Dedifferentiated amniotic fluid mesenchymal stem cell (primary cell): ENCODE measurements at regions not wholly inside any gene's neighbourhood (a gene's known extent, or its start where the extent isn't known, plus 50 kb on each side); places are given as distances from the start of the nearest gene placed in this dataset.
"Not testable (repeated sequence)": the region's sequence is repeated elsewhere in the genome, so short reads cannot be mapped to it uniquely, and the experiment has no call there.

Source experiments
- DNase-seq: peaks from one replicate; pipeline ENCODE4 v3.0.0-alpha.2; 2016; ENCODE audit errors: extremely low spot score

- DNase-seq, result no peak
These were observed 242.9 kb upstream of the C2CD4B start for GRCh38 chr15:62407962-62408361.

- no peak for DNase-seq
These were observed 244.4 kb upstream of the C2CD4B start for GRCh38 chr15:62409466-62409865.

GRCh38 chr15:62412686-62413085, 247.6 kb upstream of the C2CD4B start:
- no peak for DNase-seq

GRCh38 chr15:62413153-62413552, 248.1 kb upstream of the C2CD4B start:
- no peak for DNase-seq

- DNase-seq, result no peak
These were observed 248.7 kb upstream of the C2CD4B start for GRCh38 chr15:62413786-62414185.

DNA sequence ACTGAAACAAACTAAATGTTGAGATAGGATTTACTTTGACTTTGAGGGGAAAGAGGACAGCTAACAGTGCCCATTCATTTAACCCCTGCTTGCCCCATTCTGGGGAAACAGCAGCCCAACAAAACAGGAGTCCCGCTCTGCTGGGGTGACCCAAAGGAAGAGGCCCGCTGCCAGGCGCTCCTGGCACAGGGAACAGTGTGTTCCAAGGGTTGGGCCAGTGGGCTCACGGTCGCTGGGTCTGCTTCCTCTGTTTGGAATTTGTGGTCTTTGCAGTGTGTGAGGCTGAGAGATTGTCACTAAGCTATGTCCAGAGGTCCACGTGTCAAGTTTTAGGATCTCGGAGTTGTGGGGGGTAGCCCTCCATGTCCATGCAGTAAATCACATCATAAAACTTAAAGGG, 250.4 kb upstream of the C2CD4B start:
- no peak for DNase-seq

DNA sequence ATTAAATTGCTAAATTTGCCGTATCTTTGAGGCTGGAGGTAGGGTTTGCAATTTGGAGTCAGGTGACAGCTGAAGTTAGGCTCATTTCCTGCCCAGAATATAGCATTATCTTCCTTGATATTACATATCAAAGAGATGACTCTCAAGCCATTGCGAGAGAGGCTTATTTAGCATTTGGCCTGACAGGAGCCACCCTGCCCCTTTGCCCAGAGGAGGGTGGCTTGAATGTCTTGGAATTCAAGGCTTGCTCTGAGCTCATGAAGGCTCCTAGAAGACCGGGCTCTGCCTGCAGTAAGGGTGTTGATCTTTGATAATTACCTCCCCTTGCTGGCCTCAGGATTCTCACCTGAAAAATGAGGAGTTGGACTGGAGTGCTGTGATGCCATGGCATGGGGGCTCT, 251.4 kb upstream of the C2CD4B start:
- no peak for DNase-seq

- no peak for DNase-seq
These were observed 252.4 kb upstream of the C2CD4B start for GRCh38 chr15:62417439-62417838.

DNA sequence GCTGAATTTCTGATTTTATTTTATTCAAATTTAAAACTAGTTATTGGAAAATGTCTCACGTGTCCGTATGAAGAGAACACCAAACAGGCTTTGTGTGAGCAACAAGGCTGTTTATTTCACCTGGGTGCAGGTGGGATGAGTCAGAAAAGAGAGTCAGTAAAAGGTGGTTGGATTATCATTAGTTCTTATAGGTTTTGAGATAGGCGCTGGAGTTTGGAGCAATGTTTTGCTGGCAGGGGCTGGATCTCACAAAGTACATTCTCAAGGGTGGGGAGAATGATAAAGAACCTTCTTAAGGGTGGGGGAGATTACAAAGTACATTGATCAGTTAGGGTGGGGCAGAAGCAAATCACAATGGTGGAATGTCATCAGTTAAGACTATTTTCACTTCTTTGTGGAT, 253.4 kb upstream of the C2CD4B start:
- not testable (repeated sequence) for DNase-seq

GRCh38 chr15:62419192-62419591, 254.1 kb upstream of the C2CD4B start:
- DNase-seq, result no peak

- not testable (repeated sequence) for DNase-seq
These were observed 255.3 kb upstream of the C2CD4B start for GRCh38 chr15:62420371-62420770.

DNA sequence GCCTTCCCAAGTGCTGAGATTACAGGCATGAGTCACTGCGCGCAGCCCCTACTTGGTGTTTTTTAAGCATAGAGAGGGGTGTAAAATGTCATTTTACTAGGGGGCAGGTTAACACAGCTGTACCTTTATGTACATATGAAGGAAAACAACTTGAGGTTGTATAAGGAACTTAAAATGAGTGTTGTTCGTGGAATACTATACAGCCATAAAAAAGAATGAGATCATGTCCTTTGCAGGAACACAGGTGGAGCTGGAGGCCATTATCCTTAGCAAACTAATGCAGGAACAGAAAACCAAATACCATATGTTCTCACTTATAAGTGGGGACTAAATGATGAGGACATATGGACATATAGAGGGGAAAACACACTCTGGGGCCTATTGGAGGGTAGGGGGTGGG, 256.2 kb upstream of the C2CD4B start:
- no peak for DNase-seq

DNA sequence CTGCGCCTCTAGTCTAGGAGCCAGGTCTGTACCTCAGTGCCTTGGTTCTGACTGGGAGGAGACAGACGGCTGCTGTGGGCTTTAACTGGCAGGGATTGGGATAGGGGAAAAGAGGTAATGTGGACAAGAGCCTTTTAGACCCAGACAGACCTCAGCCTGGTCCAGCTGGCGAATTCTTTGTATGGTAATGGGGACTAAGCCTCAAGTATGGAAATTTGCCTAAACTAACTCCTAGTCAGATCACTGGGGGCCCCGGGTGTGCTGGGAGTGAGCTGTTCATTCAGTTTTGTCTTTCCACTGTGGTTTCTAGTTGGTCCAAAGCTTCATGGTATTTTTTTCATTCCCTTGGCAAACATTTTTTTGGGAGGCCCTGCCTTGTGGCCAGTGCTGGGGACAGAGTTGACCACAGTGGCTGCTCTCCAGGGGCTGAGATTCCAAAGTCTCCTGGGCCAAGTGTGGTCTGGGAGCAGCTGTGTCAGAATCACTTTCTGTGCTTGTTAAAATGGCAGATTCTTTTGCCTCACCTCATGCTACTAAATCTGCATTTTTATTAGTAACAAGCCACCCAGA, 261.4 kb upstream of the C2CD4B start:
- no peak for DNase-seq

DNA sequence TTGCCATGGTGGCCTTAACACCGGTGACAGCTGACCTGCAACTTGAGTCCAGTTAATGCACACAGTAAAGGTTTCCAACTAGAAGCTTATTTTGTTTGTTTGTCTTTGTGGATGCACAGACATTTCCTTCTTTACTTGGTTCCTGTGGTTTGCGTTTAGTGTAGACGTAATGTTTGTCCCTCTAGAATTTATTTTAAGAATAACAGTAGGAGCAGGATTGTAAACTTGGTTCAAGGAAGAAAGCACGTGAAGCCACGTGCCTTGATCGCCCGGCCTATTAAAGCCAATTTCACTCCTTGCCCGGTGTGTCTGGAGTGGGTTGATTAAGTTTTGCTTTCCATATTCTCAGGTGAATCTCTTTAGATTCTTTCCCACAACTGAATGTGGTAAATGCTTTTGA, 263.2 kb upstream of the C2CD4B start:
- no peak for DNase-seq

GRCh38 chr15:62428851-62429598, 263.9 kb upstream of the C2CD4B start:
- no peak for DNase-seq

GRCh38 chr15:62430056-62430455, 265.0 kb upstream of the C2CD4B start:
- DNase-seq, result no peak

- no peak for DNase-seq
These were observed 265.5 kb upstream of the C2CD4B start for GRCh38 chr15:62430552-62430951.

DNA sequence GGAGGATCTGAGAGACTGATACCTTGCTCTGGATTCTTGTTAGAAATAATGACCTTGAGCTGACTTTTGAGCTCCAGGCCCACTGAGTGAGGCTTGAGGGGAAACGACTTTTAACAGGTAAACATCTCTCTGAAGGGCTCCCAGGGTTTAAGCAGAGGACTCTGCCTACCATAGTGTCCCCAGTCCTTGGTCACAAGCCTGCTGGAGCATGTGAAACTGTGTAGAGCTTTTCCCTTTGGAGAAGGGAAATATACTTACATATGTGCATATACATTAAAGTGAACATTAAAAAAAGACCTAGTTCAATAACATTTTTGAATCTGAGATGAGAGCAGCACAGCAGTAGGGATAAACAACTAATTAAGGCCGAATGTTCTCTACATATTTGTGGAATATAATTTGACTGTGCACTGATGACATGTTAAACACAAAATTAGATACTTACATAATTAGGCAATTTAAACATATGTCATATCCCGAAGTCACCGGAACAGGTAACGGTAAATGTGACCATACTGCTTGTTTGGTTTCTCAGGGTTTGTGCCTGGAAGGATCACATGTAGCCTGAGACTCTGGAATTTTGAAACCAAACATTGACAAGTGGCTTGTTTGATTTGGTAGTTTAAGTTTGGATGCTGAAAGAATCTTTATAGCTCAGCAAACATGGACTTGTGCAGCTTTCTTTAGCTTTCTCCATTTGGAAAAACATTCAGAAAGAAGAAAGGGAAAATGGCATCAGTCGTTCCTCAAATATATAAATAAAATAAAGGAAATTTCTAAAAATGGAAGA, 266.1 kb upstream of the C2CD4B start:
- DNase-seq, result no peak

- DNase-seq, result no peak
These were observed 266.7 kb upstream of the C2CD4B start for GRCh38 chr15:62431817-62432216.

GRCh38 chr15:62432702-62433398, 267.8 kb upstream of the C2CD4B start:
- no peak for DNase-seq

- no peak for DNase-seq
These were observed 271.1 kb upstream of the C2CD4B start for GRCh38 chr15:62436235-62436634.

GRCh38 chr15:62437753-62438152, 272.7 kb upstream of the C2CD4B start:
- no peak for DNase-seq
